ENCODE measurements at regions not wholly inside any gene's neighbourhood (a gene's known extent, or its start where the extent isn't known, plus 50 kb on each side); places are given as distances from the start of the nearest gene placed in this dataset.

DNA sequence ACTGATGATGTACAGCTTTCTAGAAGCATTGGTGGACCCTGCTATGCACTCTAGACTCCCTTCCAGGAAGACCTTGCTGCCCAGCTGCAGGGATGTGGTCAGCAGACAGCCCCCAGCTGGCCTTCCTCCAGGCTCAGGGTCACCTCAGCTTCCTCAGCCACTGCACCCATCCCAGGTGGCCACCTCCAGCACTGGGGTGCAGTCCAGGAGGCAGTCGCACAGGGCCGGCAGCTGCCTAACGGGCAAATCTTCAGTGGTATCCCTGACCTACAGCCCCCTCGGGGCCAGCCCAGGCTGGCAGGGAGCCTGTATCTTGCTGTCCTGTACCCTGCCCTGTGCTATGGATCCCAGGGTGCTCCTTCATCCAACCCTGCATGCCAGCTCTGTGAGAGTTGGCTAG is 81.8 kb downstream of the GADD45G start:
- TF ChIP-seq FOXM1 (IDR thresholded peaks at IDR 0.05; ENCODE audit: borderline replicate concordance, low read depth) = no peak
- TF ChIP-seq, protein P1, sequence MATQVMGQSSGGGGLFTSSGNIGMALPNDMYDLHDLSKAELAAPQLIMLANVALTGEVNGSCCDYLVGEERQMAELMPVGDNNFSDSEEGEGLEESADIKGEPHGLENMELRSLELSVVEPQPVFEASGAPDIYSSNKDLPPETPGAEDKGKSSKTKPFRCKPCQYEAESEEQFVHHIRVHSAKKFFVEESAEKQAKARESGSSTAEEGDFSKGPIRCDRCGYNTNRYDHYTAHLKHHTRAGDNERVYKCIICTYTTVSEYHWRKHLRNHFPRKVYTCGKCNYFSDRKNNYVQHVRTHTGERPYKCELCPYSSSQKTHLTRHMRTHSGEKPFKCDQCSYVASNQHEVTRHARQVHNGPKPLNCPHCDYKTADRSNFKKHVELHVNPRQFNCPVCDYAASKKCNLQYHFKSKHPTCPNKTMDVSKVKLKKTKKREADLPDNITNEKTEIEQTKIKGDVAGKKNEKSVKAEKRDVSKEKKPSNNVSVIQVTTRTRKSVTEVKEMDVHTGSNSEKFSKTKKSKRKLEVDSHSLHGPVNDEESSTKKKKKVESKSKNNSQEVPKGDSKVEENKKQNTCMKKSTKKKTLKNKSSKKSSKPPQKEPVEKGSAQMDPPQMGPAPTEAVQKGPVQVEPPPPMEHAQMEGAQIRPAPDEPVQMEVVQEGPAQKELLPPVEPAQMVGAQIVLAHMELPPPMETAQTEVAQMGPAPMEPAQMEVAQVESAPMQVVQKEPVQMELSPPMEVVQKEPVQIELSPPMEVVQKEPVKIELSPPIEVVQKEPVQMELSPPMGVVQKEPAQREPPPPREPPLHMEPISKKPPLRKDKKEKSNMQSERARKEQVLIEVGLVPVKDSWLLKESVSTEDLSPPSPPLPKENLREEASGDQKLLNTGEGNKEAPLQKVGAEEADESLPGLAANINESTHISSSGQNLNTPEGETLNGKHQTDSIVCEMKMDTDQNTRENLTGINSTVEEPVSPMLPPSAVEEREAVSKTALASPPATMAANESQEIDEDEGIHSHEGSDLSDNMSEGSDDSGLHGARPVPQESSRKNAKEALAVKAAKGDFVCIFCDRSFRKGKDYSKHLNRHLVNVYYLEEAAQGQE (IDR thresholded peaks at IDR 0.05; ENCODE audit: low read depth) = no peak
- TF ChIP-seq TEAD4 (IDR thresholded peaks at IDR 0.05) = no peak
- no peak for TF ChIP-seq CREB1 (IDR thresholded peaks at IDR 0.05; ENCODE audit: low read depth)
- no peak for TF ChIP-seq CEBPB (IDR thresholded peaks at IDR 0.05)
- TF ChIP-seq, protein P2, sequence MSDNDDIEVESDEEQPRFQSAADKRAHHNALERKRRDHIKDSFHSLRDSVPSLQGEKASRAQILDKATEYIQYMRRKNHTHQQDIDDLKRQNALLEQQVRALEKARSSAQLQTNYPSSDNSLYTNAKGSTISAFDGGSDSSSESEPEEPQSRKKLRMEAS (IDR thresholded peaks at IDR 0.05) = no peak
